Activated CD4-positive, alpha-beta T cell treated with anti-CD3 and anti-CD28 coated beads, Interleukin-2, amount 10 ng/mL, durations not matched to agents 24 days and 14 days (primary cell): ENCODE measurements at regions not wholly inside any gene's neighbourhood (a gene's known extent, or its start where the extent isn't known, plus 50 kb on each side); places are given as distances from the start of the nearest gene placed in this dataset.
"Not testable (repeated sequence)": the region's sequence is repeated elsewhere in the genome, so short reads cannot be mapped to it uniquely, and the experiment has no call there.

Source experiments
- DNase-seq: peaks from one replicate; pipeline ENCODE4 v3.0.0; 2022
- H3K27ac Mint-ChIP-seq: one replicate; pipeline ENCODE4 v1.8.0; 2022; ENCODE audit warnings: mild to moderate bottlenecking, mixed read lengths
- H3K27me3 Mint-ChIP-seq: one replicate; pipeline ENCODE4 v1.8.0; 2022; ENCODE audit warnings: mixed read lengths
- H3K36me3 Mint-ChIP-seq: one replicate; pipeline ENCODE4 v1.8.0; 2022; ENCODE audit warnings: low read depth, mild to moderate bottlenecking, mixed read lengths
- H3K4me1 Mint-ChIP-seq: one replicate; pipeline ENCODE4 v1.8.0; 2021; ENCODE audit warnings: mixed read lengths
- H3K4me3 Mint-ChIP-seq: one replicate; pipeline ENCODE4 v1.8.0; 2022; ENCODE audit warnings: mild to moderate bottlenecking, moderate library complexity, mixed read lengths
- H3K9me3 Mint-ChIP-seq: one replicate; pipeline ENCODE4 v1.8.0; 2021; ENCODE audit warnings: mixed read lengths
- intact Hi-C: fragments of 100-400 bp; cut with micrococcal nuclease; formaldehyde crosslinking; loops from one replicate; pipeline ENCODE4 v1.15.1; 2023

DNA sequence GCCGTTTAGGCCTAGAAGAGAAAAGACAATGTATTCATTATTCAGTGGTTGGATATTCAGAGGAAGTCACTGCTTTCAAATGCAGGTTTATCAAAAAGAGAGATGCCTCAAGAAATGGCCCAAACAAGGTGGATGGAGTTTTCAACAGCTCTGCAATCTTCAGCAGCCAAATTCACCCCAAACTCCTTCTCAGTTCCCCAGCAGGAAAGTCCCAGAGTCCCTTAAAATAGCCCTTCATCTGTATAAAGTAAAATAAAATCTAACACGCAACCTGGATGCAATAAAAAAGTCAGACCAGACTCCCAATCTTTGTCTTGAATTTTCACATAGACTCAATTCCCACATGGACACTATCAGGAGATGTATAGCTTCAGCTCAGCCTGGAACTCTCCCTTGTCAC is 101.6 kb upstream of the SPATA12 start:
- Mint-ChIP-seq H3K4me1 (peaks cover 9% of the 10 kb centered on the region), H3K36me3 (no peaks in the 10 kb centered on the region), H3K4me3 (no peak overlapping the region), H3K27me3 (no peaks in the 10 kb centered on the region), H3K27ac (no peak overlapping the region), H3K9me3 (no peaks in the 10 kb centered on the region)
- no peak for DNase-seq
- intact Hi-C loops: no loop called here

DNA sequence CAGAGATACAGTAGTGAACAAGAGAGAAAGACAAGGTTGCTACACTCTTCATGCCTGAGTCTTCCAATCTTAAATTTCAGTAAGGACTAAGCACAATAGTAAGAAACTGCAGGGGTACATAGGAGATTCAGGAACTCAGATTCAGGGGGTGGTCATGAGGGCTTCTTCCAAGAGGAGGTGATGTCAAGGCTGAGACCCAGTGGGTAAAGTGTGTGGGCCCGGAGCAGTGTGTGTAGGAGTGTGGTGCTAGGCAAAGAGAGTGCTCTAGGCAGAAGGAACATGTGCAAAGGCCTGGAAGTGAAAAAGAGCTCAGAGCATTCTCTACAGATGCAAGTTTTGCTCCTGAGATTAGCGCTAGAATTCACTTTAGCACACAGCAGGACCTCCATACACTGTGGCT is 102.9 kb upstream of the SPATA12 start:
- no peak for DNase-seq
- no peak overlapping the region for H3K4me3 Mint-ChIP-seq
- intact Hi-C loops: no loop called here
- H3K4me1 Mint-ChIP-seq: peaks cover 9% of the 10 kb centered on the region
- no peaks in the 10 kb centered on the region for H3K36me3 Mint-ChIP-seq
- no peak overlapping the region for H3K27ac Mint-ChIP-seq
- H3K27me3 Mint-ChIP-seq: peaks cover 1% of the 10 kb centered on the region
- no peaks in the 10 kb centered on the region for H3K9me3 Mint-ChIP-seq

DNA sequence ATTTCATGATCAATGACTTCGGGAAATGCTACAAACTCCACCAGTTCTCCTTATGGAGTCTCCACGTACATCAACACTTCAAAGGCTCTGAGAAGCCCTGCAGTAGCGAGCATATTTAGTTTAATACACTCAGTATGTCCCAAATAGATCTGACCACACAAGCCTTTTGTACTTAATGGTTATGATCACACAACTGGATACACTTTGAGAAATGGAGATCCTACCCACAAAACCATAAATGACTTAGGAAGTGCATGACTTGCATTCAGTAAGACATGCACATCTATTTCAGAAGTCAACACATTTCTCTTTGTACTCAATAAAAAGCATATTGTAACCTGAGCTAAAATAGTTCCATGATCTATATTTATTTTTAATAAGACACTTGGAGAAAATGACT is 103.6 kb upstream of the SPATA12 start:
- Mint-ChIP-seq H3K27ac (no peak overlapping the region), H3K4me3 (no peak overlapping the region), H3K9me3 (no peaks in the 10 kb centered on the region), H3K4me1 (peaks cover 9% of the 10 kb centered on the region), H3K27me3 (peaks cover 1% of the 10 kb centered on the region), H3K36me3 (no peaks in the 10 kb centered on the region)
- no peak for DNase-seq
- intact Hi-C loops: no loop called here

GRCh38 chr3:56955492-56956111 is 104.9 kb upstream of the SPATA12 start:
- H3K27me3 Mint-ChIP-seq: peaks cover 1% of the 10 kb centered on the region
- no peaks in the 10 kb centered on the region for H3K9me3 Mint-ChIP-seq
- H3K27ac Mint-ChIP-seq: no peak overlapping the region
- no peaks in the 10 kb centered on the region for H3K36me3 Mint-ChIP-seq
- DNase-seq: no peak
- peaks cover 7% of the 10 kb centered on the region for H3K4me1 Mint-ChIP-seq
- intact Hi-C loops: no loop called here
- H3K4me3 Mint-ChIP-seq: no peak overlapping the region

DNA sequence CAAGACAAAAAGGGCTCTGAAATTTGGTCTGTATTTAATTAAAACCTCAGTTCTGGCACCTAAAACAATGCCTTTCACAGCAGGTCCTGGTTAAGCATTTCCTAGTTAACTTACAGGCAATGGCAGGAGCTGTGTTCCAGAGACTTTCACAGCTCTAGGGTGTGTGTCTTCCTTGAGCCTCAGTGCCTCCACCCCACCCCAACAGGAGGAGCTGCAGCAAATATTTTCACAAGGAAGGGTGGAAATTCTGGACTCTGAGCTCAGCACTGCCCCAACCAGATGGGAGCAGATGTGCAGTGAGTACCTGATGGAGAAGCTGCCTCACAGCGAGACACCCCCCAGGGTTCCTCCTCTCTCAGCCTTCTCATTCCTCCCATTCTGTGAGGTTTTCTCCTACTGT is 106.3 kb upstream of the SPATA12 start:
- Mint-ChIP-seq H3K4me3 (no peak overlapping the region), H3K36me3 (no peaks in the 10 kb centered on the region), H3K27me3 (peaks cover 1% of the 10 kb centered on the region), H3K4me1 (peaks cover 5% of the 10 kb centered on the region), H3K9me3 (no peaks in the 10 kb centered on the region), H3K27ac (no peak overlapping the region)
- DNase-seq: no peak
- intact Hi-C loops: no loop called here

DNA sequence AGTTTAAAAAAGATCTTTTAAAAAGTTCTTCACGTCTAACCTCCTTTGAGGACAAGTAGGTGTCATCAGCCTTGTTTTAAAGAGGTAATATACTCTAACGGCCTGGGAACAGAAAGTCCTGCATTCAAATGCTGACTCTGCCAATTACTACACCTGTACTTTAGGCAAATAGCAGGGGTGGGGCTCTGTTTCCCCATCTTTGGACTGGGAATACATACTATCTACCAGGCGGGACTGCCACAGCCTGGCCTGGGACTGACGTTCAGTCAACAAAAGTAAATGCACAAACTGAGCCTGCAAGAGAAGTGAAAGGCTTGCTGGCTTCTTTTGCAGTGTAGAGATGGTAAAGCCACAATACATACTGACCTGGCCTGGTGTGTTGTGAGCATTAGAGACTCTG is 107.6 kb upstream of the SPATA12 start:
- Mint-ChIP-seq H3K36me3 (no peaks in the 10 kb centered on the region), H3K9me3 (no peaks in the 10 kb centered on the region), H3K4me1 (peaks cover 2% of the 10 kb centered on the region), H3K27me3 (peaks cover 1% of the 10 kb centered on the region), H3K27ac (no peak overlapping the region), H3K4me3 (no peak overlapping the region)
- intact Hi-C loops: no loop called here
- no peak for DNase-seq

GRCh38 chr3:56952061-56952460 is 108.4 kb upstream of the SPATA12 start:
- Mint-ChIP-seq H3K27ac (no peak overlapping the region), H3K27me3 (peaks cover 4% of the 10 kb centered on the region), H3K4me1 (no peaks in the 10 kb centered on the region), H3K4me3 (no peak overlapping the region), H3K36me3 (no peaks in the 10 kb centered on the region), H3K9me3 (no peaks in the 10 kb centered on the region)
- intact Hi-C loops: no loop called here
- no peak for DNase-seq

- Mint-ChIP-seq H3K9me3 (peaks cover 4% of the 10 kb centered on the region), H3K27ac (no peak overlapping the region)
Observed at GRCh38 chr3:56951366-56951765, 109.1 kb upstream of the SPATA12 start.

DNA sequence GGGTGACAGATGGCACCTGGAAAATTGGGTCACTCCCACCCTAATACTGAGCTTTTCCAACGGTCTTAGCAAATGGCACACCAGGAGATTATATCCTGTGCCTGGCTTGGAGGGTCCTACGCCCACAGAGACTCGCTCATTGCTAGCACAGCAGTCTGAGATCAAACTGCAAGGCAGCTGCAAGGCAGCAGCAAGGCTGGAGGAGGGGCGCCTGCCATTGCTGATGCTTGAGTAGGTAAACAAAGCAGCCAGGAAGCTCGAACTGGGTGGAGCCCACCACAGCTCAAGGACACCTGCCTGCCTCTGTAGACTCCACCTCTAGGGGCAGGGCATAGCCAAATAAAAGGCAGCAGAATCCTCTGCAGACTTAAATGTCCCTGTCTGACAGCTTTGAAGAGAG is 115.1 kb upstream of the SPATA12 start:
- H3K27me3 Mint-ChIP-seq, intact Hi-C loops: not testable (repeated sequence)

More at GRCh38 chr3:56951366-56951765, 109.1 kb upstream of the SPATA12 start:
- peaks cover 5% of the 10 kb centered on the region for H3K27me3 Mint-ChIP-seq
- intact Hi-C loops: no loop called here
- H3K36me3 Mint-ChIP-seq: peaks cover 3% of the 10 kb centered on the region
- H3K4me3 Mint-ChIP-seq: no peak overlapping the region
- DNase-seq: no peak
- H3K4me1 Mint-ChIP-seq: no peaks in the 10 kb centered on the region

DNA sequence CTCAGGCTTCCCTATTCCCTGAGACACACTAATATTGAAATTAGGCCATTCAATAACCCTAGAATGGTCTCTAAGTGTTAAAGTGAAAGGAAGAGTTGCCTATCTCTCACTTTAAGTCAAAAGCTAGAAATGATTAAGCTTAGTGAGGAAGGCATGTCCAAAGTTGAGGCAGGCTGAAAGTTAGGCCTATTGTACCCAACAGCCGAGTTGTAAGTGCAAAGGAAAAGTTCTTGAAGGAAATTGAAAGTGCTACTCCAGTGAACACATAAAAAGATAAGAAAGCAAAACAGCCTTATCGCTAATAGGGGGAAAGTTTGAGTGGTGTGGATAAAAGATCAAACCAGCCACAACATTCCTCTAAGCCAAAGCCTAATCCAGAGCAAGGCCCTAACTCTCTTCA is 117.9 kb upstream of the SPATA12 start:
- H3K27me3 Mint-ChIP-seq: peaks cover 4% of the 10 kb centered on the region
- peak overlapping the region; percentile 52 for H3K4me3 Mint-ChIP-seq
- peaks cover 19% of the 10 kb centered on the region for H3K4me1 Mint-ChIP-seq
- H3K27ac Mint-ChIP-seq: peak overlapping the region; percentile 67
- intact Hi-C loops: loop anchor here (2.0 kb wide), 1 partner anchor 20 kb away; no protein-coding TSS in a partner anchor
- peaks cover 15% of the 10 kb centered on the region for H3K9me3 Mint-ChIP-seq
- peaks cover 7% of the 10 kb centered on the region for H3K36me3 Mint-ChIP-seq
- no peak for DNase-seq

More for the DNA sequence above, 115.1 kb upstream of the SPATA12 start:
- Mint-ChIP-seq H3K9me3 (peaks cover 15% of the 10 kb centered on the region), H3K4me1 (peaks cover 14% of the 10 kb centered on the region)
- H3K27ac Mint-ChIP-seq, DNase-seq, H3K36me3 Mint-ChIP-seq, H3K4me3 Mint-ChIP-seq: not testable (repeated sequence)

DNA sequence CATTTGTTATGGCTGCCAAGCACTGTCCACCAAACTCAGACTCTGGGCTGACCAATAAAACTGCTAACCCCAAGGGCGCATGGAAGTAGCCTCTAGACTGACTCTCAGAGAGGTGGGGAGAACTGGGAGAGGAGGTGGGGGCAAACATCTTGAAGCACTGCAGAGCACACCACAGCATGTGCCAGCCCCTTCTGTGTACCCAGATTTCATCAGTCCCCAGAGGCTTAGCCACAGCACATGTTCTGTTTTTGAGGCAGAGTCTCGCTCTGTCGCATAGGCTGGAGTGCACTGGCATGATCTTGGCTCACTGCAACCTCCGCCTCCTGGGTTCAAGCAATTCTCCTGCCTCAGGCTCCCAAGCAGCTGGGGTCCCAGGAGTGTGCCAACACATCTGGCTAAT is 119.5 kb upstream of the SPATA12 start:
- H3K27ac Mint-ChIP-seq: no peak overlapping the region
- intact Hi-C loops: no loop called here
- H3K4me1 Mint-ChIP-seq: peaks cover 20% of the 10 kb centered on the region
- peaks cover 8% of the 10 kb centered on the region for H3K9me3 Mint-ChIP-seq
- DNase-seq: no peak
- H3K27me3 Mint-ChIP-seq: no peaks in the 10 kb centered on the region
- peaks cover 3% of the 10 kb centered on the region for H3K36me3 Mint-ChIP-seq
- H3K4me3 Mint-ChIP-seq: no peak overlapping the region

- peaks cover 20% of the 10 kb centered on the region for H3K4me1 Mint-ChIP-seq
- H3K27ac Mint-ChIP-seq: no peak overlapping the region
- no peaks in the 10 kb centered on the region for H3K27me3 Mint-ChIP-seq
- intact Hi-C loops: no loop called here
- DNase-seq: no peak
- peaks cover 3% of the 10 kb centered on the region for H3K36me3 Mint-ChIP-seq
- peaks cover 8% of the 10 kb centered on the region for H3K9me3 Mint-ChIP-seq
- H3K4me3 Mint-ChIP-seq: no peak overlapping the region
Observed at GRCh38 chr3:56940321-56940720, 120.1 kb upstream of the SPATA12 start.

DNA sequence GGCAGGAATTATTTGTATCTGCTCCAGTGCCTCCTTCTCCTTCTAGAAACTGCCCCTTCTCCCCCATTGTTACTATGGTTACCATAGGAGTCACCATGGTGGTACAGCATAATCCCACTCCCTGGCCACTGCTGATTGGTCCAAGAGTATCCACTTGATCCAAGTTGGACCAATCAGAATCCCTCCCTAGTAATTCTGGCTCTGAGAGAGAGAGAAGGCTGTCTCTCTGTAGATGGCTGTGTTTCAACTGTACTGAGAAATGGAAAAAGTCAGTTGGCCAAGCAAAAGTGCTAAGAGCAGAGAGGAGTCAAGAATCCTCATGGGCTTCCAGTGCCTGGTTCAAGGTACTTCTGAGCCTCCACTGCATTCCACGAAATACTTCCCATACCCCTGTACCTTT is 120.6 kb upstream of the SPATA12 start:
- no peak overlapping the region for H3K27ac Mint-ChIP-seq
- H3K27me3 Mint-ChIP-seq: no peaks in the 10 kb centered on the region
- no peak overlapping the region for H3K4me3 Mint-ChIP-seq
- intact Hi-C loops: no loop called here
- peaks cover 3% of the 10 kb centered on the region for H3K36me3 Mint-ChIP-seq
- DNase-seq: no peak
- peaks cover 20% of the 10 kb centered on the region for H3K4me1 Mint-ChIP-seq
- H3K9me3 Mint-ChIP-seq: peaks cover 4% of the 10 kb centered on the region

- intact Hi-C loops: no loop called here
- DNase-seq: no peak
- H3K9me3 Mint-ChIP-seq: peaks cover 4% of the 10 kb centered on the region
- H3K4me1 Mint-ChIP-seq: peaks cover 16% of the 10 kb centered on the region
- H3K27ac Mint-ChIP-seq: no peak overlapping the region
- no peak overlapping the region for H3K4me3 Mint-ChIP-seq
- peaks cover 5% of the 10 kb centered on the region for H3K36me3 Mint-ChIP-seq
- no peaks in the 10 kb centered on the region for H3K27me3 Mint-ChIP-seq
Observed at GRCh38 chr3:56938530-56938929, 121.9 kb upstream of the SPATA12 start.

DNA sequence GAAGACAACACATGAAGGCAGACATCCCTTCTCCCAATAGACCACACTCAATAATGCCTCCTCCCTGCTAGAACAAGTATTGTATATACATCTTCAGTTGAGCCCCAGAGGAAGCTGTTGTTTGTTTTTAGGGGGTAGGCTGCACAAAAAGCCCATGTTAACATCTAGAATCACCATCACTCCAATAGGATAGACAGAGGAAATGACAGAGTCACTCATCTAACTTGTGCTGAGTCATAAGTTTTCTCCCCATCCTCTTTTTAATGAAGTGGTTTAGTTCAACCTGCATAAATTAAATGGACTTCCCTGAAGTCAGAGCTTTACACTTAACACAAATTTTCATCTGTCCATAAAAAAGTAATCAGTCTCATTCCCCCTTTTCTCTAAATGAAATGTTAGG is 122.9 kb upstream of the SPATA12 start:
- peaks cover 12% of the 10 kb centered on the region for H3K4me1 Mint-ChIP-seq
- H3K36me3 Mint-ChIP-seq: peaks cover 9% of the 10 kb centered on the region
- intact Hi-C loops: no loop called here
- no peaks in the 10 kb centered on the region for H3K27me3 Mint-ChIP-seq
- no peak overlapping the region for H3K27ac Mint-ChIP-seq
- H3K4me3 Mint-ChIP-seq: no peak overlapping the region
- peaks cover 8% of the 10 kb centered on the region for H3K9me3 Mint-ChIP-seq
- DNase-seq: no peak
